ENCODE measurements at regions not wholly inside any gene's neighbourhood (a gene's known extent, or its start where the extent isn't known, plus 50 kb on each side); places are given as distances from the start of the nearest gene placed in this dataset.

DNA sequence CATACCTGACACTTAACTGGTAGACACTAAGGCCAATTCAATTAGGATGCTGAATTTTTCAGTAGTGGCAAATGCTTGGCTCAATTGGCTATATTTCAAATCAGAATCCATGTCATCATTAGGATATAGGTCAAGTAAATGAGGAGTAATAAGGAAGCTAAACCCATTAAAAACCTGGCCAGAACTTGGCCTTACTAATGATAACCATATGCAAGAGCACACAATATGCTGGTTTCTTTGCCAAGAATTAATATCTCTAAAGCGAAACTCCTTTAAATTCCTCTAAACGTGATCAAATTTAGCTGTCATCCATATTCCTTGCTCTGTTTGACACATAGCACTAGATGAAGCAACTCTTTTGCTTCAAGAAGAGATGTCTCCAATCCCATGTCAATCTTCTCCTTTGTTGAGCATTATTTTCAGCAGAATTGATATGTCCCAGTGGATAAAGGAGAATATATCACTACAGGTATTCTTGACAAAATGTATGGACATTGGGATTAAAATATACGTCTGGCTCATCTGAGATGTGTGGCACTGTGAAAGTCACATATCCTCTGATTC is 206.1 kb upstream of the ANKRD50 start:
- no peak for ATAC-seq
- DNase-seq = no peak
- intact Hi-C loops (cut with DNase I) = no loop called here

DNA sequence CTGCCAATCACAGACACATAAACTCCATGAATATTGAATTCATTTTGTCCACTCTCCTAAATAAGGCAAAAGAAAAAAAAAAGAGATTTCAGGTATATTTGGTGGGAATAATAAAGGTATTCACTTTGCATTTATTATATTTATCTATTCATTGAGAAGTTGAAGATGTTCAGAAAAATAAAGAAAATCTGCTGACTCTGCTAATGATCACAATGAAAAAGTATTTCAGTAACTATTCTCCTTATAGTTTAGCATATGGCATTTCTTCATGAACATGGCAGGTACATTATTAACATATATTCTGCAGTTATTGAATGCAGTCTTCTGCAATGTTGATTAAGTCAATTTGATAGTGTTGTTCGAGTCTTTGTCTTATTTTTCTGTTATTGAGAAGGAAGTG is 202.5 kb upstream of the ANKRD50 start:
- DNase-seq = no peak
- ATAC-seq = no peak
- intact Hi-C loops (cut with DNase I) = no loop called here

DNA sequence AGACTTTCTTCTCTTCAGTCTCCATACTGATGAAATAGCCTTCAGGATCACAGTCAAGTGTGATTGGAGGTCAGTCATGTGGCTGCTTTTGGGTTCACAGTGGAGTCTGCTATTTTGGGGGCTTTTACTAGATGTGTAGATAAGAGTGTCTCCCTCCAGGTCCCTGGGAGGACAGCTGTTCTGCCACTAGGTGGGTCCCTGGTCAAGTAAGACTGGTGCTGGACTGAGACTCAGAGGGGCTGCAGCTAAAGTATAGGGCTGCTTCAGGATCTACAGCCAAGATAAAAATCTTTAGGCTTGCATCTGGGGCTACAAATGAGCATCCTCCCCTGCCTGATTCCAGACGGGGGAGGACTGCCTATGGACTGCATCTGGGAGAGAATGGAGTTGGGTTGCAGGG is 200.7 kb upstream of the ANKRD50 start:
- no peak for ATAC-seq
- no peak for DNase-seq
- intact Hi-C loops (cut with DNase I) = no loop called here

DNA sequence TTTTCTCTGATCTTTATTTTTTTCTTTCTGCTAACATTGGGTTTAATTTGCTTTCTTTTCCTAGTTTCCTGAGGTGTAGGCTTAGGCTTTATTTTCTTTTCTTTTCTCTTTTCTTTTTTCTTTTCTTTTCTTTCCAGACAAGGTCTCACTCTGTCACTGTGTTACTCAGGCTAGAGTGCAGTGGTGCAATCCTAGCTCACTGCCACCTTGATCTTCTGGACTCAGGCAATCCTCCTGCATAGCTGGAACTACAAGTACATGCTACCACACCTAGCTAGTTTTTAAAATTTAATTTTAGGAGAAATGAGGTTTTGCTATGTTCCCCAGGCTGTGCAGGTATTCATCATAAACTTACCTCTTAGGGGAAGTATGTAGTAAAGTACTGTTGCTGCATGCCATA is 197.8 kb upstream of the ANKRD50 start:
- intact Hi-C loops (cut with DNase I) = no loop called here
- DNase-seq (no peak), ATAC-seq (no peak)

DNA sequence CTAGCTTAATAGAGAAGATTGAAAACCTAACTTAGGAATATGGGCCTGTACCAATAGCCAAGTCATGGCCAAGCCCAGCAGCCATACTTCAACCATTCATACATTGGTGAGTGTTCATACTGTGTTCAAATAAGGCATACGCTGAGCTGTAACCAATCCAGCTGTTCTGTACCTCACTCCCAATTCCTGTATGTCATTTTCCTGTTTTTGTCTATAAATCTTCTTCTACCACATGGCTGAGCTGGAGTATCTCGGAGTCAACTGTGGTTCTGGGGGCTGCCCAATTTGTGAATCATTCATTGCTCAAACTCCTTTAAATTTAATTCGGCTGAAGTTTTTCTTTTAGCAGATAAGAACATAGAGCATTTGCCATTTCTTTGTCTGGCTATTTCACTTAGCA is 195.3 kb upstream of the ANKRD50 start:
- intact Hi-C loops (cut with DNase I) = no loop called here
- ATAC-seq (no peak), DNase-seq (no peak)

DNA sequence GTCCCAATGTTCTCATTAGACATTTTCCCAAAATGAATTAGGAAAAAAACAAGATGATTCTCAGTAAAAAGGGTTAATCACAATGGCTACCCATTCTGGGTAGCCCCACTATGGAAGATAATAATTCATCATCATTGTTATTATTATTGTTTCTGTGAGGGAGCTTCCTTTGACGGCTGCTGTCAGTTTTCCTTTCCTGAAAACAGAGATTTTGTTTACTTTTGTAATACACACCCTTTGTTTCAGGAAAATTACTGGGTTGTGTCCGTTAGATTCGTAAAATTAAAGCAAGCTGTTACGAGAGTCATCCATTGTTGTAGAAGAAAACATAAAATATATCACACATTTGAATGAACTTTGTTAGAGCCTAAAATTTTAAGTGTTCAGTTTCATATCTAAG is 192.9 kb upstream of the ANKRD50 start:
- DNase-seq (no peak), ATAC-seq (no peak)
- intact Hi-C loops (cut with DNase I) = no loop called here

DNA sequence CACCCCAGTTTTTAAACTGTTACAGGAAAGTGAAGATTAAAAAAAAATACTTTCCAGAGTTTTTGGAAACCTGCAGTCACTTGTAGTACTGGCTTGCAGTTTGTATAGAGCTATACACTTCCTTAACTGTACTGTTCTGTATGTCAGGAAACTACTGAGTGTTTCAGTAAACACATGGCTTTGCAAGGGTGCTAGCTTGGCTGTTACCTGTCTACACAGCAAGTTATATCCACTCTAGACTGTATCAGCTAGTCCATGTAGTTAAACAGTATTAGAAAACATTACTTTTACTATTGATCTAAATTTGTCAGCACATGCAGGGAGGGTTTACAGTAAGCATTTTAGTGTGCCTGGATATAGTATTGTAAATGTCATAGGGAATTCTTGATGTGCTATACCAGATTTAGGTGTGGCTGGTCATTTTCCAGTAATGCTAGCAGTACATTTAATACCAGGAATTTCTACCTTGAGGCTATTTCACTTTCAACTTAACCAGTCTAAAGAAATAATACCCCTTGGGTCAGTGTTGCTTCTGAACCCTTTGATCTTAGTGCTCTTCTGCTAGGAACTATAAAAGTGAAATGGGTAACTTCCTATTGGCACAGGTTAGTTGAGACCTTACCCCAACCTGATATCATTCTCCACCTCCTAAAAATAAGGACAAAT is 192.3 kb upstream of the ANKRD50 start:
- no peak for DNase-seq

DNA sequence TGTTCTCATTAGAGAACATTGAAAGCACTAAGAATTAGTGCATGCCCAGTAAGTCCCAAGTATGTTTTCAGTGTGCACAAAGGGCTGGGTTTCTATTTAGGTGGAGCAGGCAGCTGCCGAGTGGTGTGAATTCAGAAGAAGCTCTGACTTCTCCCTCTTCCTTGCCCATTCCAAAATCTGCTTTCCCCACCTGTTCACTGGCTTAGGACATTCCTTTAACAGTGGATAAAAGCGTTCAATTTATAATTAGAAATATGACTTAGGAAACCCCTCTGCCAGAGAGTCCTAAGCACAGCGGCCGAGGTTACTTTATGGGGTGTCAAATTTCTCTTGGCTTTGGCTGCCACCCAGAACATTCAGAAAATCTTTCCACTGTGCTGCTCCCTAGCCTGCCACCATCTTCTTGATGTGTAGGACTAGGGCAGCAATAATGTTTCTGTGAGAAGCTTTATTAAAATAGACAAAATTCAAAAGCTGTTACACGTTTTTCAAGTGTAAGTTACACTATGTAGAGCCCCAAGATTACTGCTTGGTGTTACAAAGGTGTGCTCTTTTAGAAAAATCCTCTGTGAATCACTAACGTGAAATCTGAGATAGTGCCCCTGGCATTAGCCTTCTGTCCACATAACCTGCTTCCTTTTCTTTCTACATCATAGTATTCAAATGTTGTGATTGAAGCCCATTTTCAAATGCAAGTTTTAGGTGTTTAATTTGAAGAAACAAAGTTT is 191.6 kb upstream of the ANKRD50 start:
- DNase-seq = peak; percentile 27
- peak; percentile 94 to 97 for ATAC-seq
- intact Hi-C loops (cut with DNase I) = no loop called here

More for the DNA sequence above, 192.3 kb upstream of the ANKRD50 start:
- intact Hi-C loops (cut with DNase I) = no loop called here
- ATAC-seq = peak in 1 of 2 donors; percentile 17

DNA sequence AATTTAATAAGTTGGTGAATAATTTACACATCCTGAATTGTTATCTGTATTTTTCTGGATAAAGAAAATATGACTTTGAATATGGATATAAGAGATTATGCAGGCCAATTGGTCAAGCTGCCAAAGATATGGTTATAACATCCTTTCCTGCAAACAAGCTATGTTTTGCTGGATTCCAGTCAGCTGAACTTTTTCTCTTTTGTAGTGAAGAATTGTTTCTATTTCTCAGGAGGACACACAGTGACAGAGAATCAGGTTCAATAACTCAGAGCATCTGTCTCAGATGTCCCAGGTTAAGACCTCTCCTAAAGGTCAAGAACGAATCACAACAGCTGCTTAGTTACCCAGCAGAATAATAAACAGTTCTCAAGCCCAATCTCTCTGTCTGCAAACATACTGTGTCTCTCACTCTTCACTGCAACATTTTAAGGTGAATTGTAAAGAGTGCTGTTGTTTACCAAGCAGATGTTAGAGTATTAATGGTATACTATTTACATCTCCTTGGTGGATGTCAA is 189.5 kb upstream of the ANKRD50 start:
- no peak for ATAC-seq

DNA sequence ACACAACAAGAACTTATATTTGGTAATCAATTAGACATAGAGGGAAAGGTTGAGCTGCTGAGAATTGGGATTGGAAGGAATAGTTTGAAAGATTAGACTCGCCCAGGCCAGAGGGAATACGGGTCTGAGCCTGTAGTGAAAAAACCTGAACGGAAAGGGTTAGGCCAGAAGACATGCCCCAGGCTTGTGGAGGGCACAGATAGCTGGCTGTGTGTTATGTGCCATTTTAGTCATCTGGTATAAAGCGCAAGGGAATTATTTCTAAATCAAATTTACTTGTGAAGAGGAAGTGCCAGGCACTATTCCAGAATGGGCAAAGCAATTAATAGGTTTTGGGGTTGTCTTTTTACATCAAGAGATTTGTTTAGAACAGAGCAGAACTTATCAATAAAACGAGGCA is 187.5 kb upstream of the ANKRD50 start:
- DNase-seq (no peak), ATAC-seq (no peak)
- intact Hi-C loops (cut with DNase I) = no loop called here

More for the DNA sequence above, 189.5 kb upstream of the ANKRD50 start:
- no peak for DNase-seq
- intact Hi-C loops (cut with DNase I) = no loop called here

DNA sequence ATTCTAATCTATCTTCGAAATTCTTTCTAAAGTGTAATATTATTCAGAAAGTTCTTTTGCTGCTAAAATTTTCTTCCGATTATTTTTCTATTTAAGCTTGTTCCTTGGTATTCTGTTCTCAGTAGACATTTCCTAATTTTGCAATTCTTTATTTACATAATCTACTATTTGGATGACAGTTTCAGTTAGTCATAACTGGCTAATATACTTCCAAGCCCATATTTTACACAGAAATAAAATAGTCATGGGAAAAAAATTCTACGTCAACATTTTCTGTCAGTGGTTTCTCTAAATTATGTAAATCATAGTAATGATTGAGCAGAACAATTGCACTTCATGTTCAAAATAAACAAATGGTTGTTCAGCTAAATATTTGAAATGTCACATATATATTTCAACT is 178.0 kb upstream of the ANKRD50 start:
- intact Hi-C loops (cut with DNase I) = no loop called here
- ATAC-seq (no peak), DNase-seq (no peak)

DNA sequence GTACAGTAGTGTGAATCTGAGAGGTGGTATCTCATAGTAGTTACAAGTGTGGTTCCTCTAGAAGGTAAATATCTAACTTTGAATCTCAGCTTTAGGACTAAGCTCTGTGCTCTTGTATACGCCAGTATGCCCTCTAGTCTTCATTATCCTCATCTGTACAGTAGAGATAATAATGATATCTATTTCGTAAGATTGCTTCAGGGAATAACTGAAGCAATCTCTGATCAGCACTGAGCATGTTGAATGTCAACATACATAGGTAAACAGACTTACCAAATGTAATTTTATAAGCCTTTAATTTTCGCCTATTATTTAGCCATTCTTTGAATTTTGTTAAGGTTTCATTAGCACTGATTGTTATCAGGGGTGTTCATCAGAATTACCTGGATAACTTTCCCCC is 175.2 kb upstream of the ANKRD50 start:
- intact Hi-C loops (cut with DNase I) = no loop called here
- DNase-seq (no peak), ATAC-seq (no peak)

DNA sequence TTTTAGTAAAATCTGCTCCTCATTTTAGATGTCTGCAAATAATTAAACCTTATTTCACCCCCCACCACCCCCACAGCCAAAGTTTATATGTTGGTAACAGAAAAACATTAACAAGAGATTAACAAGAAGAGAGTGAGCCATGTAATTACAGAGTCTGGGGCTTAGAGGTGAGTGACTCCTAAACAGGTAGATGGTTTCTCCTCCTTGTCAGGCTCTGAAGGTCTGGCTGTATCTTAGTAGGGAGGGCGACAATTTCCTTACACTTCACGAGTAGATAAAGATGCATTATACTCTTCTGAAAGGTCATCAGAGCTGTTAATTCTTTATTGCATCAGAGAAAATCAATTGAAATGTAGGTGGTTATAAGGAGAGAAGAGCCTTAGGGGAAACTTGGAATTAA is 171.8 kb upstream of the ANKRD50 start:
- intact Hi-C loops (cut with DNase I) = no loop called here
- ATAC-seq (no peak), DNase-seq (no peak)

DNA sequence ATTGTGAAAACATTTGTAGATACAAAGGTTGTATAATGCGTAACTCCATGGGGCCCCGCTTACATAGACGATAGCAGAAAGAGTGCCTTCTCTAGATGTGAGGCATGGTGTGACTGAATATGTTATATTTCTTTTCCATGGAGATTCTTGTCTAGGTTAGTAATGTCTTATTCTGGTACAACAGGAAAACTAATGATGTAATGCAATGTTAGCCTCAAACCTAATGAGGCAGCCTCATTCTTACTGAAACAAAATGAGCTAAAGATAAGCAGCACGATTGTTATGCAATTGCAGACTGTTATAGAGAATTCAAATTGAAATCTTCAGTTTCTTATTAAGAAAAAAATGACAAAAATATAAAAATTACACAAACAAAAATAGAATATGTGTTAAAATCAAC is 171.1 kb upstream of the ANKRD50 start:
- no peak for ATAC-seq
- DNase-seq = no peak
- intact Hi-C loops (cut with DNase I) = no loop called here

DNA sequence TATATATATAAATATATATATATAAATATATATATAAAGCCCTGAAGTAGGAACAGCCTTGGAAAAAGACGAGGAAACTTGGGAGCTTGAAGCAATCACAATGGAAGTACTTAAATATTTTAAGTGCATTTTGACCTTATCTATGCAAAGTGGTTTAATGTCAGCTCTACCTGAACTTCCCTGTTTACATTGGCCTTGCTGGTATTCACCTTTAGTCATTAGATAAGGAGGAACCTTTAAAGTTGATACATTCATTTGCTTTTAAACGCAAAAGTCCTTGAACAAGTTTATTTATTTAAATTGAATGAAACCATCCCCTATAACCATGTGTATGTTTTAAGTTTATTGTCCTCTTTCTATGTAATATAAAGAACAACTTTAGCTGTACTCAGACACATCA is 166.7 kb upstream of the ANKRD50 start:
- intact Hi-C loops (cut with DNase I) = no loop called here
- ATAC-seq = no peak

DNA sequence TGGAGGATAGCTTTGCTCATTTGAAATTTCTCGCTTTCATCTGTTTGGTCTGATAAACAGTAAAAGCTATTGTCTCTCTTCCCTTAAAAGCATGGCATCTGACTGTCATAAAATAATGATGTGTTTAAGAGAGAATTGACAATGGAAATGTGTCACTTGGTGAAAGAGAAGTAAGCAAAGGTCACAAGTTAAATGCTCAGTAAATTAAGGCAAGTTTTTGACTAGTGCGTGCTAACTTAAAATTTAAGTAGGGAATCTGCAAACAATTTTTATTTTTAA is 161.6 kb upstream of the ANKRD50 start:
- no peak for DNase-seq

More for the DNA sequence above, 166.7 kb upstream of the ANKRD50 start:
- no peak for DNase-seq

DNA sequence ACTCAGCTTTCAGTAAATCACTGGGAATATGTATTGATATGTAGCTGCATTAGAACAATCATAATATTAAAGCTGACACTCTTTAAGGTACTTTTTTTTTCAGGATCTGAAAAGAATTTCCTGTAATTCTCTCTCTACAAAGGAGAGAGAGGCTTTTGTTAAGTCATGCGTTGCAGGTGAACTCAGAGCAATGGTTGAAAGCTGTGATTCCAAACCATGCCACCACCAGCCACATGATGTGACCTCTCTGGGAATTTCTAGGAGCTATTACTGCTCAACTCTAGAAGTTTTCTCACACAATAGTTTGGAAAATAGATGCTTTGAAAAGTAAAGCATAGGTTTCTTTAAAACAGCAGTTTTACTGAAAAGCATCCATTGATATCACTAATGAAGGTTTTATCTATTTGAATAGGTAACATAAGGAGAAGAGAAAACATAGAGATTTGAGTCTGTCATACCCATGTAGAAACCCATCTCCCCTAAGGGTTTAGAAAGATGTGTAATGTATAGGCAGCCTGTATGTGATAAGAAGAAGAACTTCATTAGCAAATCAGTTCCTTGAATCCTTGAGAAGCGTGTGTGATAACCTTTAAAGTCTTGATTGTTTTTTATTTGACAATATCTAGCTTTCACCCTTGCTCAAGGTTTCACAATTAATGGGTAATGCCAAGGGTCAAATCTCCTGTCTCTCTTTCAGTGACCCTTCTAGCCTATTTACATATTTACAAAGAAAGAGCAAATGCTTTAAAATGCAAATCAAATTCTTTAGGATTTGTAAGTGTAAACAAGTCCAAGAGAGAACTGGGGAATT is 161.0 kb upstream of the ANKRD50 start:
- intact Hi-C loops (cut with DNase I) = no loop called here
- DNase-seq (no peak), ATAC-seq (no peak)

More for the DNA sequence above, 161.6 kb upstream of the ANKRD50 start:
- intact Hi-C loops (cut with DNase I) = no loop called here
- no peak for ATAC-seq

DNA sequence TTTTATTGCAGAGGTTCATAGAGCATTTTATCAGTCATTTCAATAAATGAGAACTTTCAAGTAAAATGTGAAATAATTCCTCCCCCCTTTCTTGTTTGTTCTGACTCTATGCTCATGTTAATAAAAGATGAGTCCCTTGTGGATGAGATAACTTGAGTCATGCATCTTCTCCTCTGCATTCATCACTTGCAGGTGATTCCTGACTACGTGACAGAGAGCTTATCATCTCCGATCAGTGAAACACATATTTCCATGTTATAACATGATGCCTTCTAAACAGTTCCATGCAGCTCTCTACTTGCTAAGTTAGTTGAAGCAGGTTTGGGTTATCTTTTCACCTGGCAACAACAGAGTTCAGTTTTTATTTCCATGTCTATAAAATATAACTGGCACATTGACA is 160.1 kb upstream of the ANKRD50 start:
- DNase-seq (no peak), ATAC-seq (no peak)
- intact Hi-C loops (cut with DNase I) = no loop called here

DNA sequence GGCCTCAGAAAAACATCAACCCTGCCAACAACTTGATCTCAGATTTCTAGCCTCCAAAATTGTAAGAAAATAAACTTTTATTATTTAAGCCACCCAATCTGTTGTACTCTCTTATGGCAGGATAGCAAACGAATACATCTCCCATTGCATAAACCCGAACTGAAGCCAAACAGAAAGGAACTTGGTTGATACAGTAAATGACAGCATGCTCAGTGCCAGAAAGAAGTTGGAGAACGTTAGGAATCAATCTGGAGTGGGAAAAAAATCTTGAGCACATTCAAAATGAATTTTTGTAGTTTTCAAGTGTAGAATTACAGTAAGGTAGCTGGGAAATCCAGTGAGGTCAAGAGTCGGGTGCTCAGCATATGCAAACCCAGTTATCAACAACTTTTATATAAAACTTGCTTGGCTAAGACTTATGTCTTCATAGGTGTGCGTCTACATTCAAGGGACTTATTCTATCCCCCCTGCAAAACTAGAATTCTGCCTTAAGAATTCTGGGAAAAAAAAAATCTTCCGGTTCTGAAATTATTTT is 157.5 kb upstream of the ANKRD50 start:
- ATAC-seq (no peak), DNase-seq (no peak)
- intact Hi-C loops (cut with DNase I) = no loop called here

DNA sequence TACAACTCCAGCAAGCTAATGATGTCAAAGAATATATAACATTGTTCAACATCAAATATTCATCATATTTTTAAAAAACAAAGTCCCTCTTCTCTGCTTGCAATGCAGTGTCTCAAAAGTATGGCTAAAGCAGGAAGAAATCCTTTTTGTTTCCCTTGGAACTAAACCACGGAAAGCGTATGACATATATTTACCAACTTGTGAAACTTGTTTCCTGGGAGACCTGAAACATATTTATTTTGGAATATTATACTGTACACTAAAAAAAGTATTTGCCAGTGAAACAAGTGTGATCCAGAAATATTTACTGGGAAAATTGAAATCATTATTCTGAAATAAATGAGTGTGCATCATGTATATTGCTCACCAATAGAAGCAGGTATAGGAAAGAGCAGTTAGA is 156.0 kb upstream of the ANKRD50 start:
- DNase-seq (no peak), ATAC-seq (no peak)
- intact Hi-C loops (cut with DNase I) = no loop called here

All from left cardiac atrium (tissue), 4 donors.